GM12892 (cell line): ENCODE measurements at regions not wholly inside any gene's neighbourhood (a gene's known extent, or its start where the extent isn't known, plus 50 kb on each side); places are given as distances from the start of the nearest gene placed in this dataset.

Experiments
- POLR2A ChIP-seq: IDR thresholded peaks from 2 replicates; pipeline ENCODE4 v1.6.1; 2011; ENCODE audit warnings: low read depth, low read length, control low read depth
- TAF1 ChIP-seq: IDR thresholded peaks from 2 replicates; pipeline ENCODE4 v1.6.1; 2011; ENCODE audit warnings: low read depth, mild to moderate bottlenecking, control low read depth, low read length, borderline replicate concordance

GRCh38 chr1:229853751-229854150 lies 213.3 kb upstream of the GALNT2 start:
- TF ChIP-seq POLR2A (no peak), TAF1 (no peak)
